Breast epithelium (tissue), 3 donors: ENCODE measurements at regions not wholly inside any gene's neighbourhood (a gene's known extent, or its start where the extent isn't known, plus 50 kb on each side); places are given as distances from the start of the nearest gene placed in this dataset.

Experiments used
- CTCF ChIP-seq, 3 donors: fragments of 450-650 bp; IDR thresholded peaks; one replicate each; pipeline ENCODE4 v1.5.1; 2016 to 2017; ENCODE audit warnings: antibody characterized with exemption in 3 of 3, mild to moderate bottlenecking in 3 of 3, moderate library complexity in 3 of 3
- POLR2AphosphoS5 ChIP-seq, 3 donors: sonication (generic); formaldehyde crosslinking; IDR thresholded peaks; one replicate each; pipeline ENCODE4 v1.6.1; 2017; ENCODE audit warnings: antibody characterized with exemption in 3 of 3

- TF ChIP-seq CTCF (IDR thresholded peaks at IDR 0.05): no peak
- no peak for TF ChIP-seq POLR2AphosphoS5 (IDR thresholded peaks at IDR 0.05)
Measured at GRCh38 chr12:114291389-114292060, 114.4 kb downstream of the TBX5 start.
